Neural cell (in vitro differentiated cells): ENCODE measurements at regions not wholly inside any gene's neighbourhood (a gene's known extent, or its start where the extent isn't known, plus 50 kb on each side); places are given as distances from the start of the nearest gene placed in this dataset.

Experiments
- CTCF ChIP-seq: fragments of 450-650 bp; IDR thresholded peaks from 2 replicates; pipeline ENCODE4 v1.5.1; 2014; ENCODE audit warnings: antibody characterized with exemption, mild to moderate bottlenecking, moderate library complexity; ENCODE audit not compliant: poor library complexity, severe bottlenecking
- REST ChIP-seq: IDR thresholded peaks from 2 replicates; pipeline ENCODE4 v1.6.1; 2012; ENCODE audit warnings: borderline replicate concordance

- TF ChIP-seq CTCF (no peak), REST (no peak)
These were observed 125.1 kb upstream of the FST start for GRCh38 chr5:53355316-53355715.
